8988T (cell line): ENCODE measurements at regions not wholly inside any gene's neighbourhood (a gene's known extent, or its start where the extent isn't known, plus 50 kb on each side); places are given as distances from the start of the nearest gene placed in this dataset.
"Not testable (repeated sequence)": the region's sequence is repeated elsewhere in the genome, so short reads cannot be mapped to it uniquely, and the experiment has no call there.

Experiments
- DNase-seq: peaks from one replicate; pipeline ENCODE4 v3.0.0; 2011

- no peak for DNase-seq
Observed at GRCh38 chr5:92977846-92978540, 603.0 kb downstream of the NR2F1-AS1 start.

- no peak for DNase-seq
Observed at GRCh38 chr5:92976156-92976555, 604.9 kb downstream of the NR2F1-AS1 start.

GRCh38 chr5:92969781-92970237 lies 611.2 kb downstream of the NR2F1-AS1 start:
- DNase-seq = no peak

GRCh38 chr5:92969191-92969780 lies 611.7 kb downstream of the NR2F1-AS1 start:
- no peak for DNase-seq

- DNase-seq = no peak
Observed at GRCh38 chr5:92963800-92964199, 617.2 kb downstream of the NR2F1-AS1 start.

- no peak for DNase-seq
Observed at GRCh38 chr5:92962752-92963151, 618.3 kb downstream of the NR2F1-AS1 start.

GRCh38 chr5:92956886-92957285 lies 624.1 kb downstream of the NR2F1-AS1 start:
- DNase-seq = no peak

GRCh38 chr5:92952243-92952642 lies 628.8 kb downstream of the NR2F1-AS1 start:
- DNase-seq = no peak

- no peak for DNase-seq
Observed at GRCh38 chr5:92951746-92952145, 629.3 kb downstream of the NR2F1-AS1 start.

- DNase-seq = no peak
Observed at GRCh38 chr5:92946546-92946945, 634.5 kb downstream of the NR2F1-AS1 start.

- DNase-seq = no peak
Observed at GRCh38 chr5:92945605-92946097, 635.4 kb downstream of the NR2F1-AS1 start.

GRCh38 chr5:92944903-92945604 lies 636.0 kb downstream of the NR2F1-AS1 start:
- DNase-seq = no peak

- no peak for DNase-seq
Observed at GRCh38 chr5:92944337-92944736, 636.7 kb downstream of the NR2F1-AS1 start.

GRCh38 chr5:92942762-92943161 lies 638.3 kb downstream of the NR2F1-AS1 start:
- no peak for DNase-seq

- DNase-seq = no peak
Observed at GRCh38 chr5:92941806-92942205, 639.2 kb downstream of the NR2F1-AS1 start.

GRCh38 chr5:92939428-92939827 lies 641.6 kb downstream of the NR2F1-AS1 start:
- DNase-seq = no peak

- DNase-seq = not testable (repeated sequence)
Observed at GRCh38 chr5:92937396-92937795, 643.6 kb downstream of the NR2F1-AS1 start.

- DNase-seq = no peak
Observed at GRCh38 chr5:92930057-92930456, 651.0 kb downstream of the NR2F1-AS1 start.

- DNase-seq = no peak
Observed at GRCh38 chr5:92927291-92927778, 653.7 kb downstream of the NR2F1-AS1 start.

GRCh38 chr5:92923885-92924284 lies 657.1 kb downstream of the NR2F1-AS1 start:
- no peak for DNase-seq

- no peak for DNase-seq
Observed at GRCh38 chr5:92922231-92922967, 658.6 kb downstream of the NR2F1-AS1 start.

GRCh38 chr5:92917044-92917443 lies 664.0 kb downstream of the NR2F1-AS1 start:
- DNase-seq = no peak

- DNase-seq = no peak
Observed at GRCh38 chr5:92916036-92916435, 665.0 kb downstream of the NR2F1-AS1 start.
